GM21423 (cell line): ENCODE measurements at regions not wholly inside any gene's neighbourhood (a gene's known extent, or its start where the extent isn't known, plus 50 kb on each side); places are given as distances from the start of the nearest gene placed in this dataset.

Source experiments
- ATAC-seq: cut with Tn5 transposase; IDR thresholded peaks from one replicate; pipeline ENCODE4 v1.9.1; 2021; ENCODE audit warnings: mild to moderate bottlenecking, moderate library complexity; ENCODE audit not compliant: unreplicated experiment

- ATAC-seq = no peak
Observed at GRCh38 chr2:189267925-189268579, 88.5 kb upstream of the COL5A2 start.

GRCh38 chr2:189268763-189269162 lies 89.2 kb upstream of the COL5A2 start:
- no peak for ATAC-seq

GRCh38 chr2:189273734-189274133 lies 94.2 kb upstream of the COL5A2 start:
- no peak for ATAC-seq

GRCh38 chr2:189274361-189274760 lies 94.8 kb upstream of the COL5A2 start:
- ATAC-seq = no peak

GRCh38 chr2:189276277-189276676 lies 96.7 kb upstream of the COL5A2 start:
- no peak for ATAC-seq

- ATAC-seq = no peak
Observed at GRCh38 chr2:189281201-189281600, 101.6 kb upstream of the COL5A2 start.

GRCh38 chr2:189285349-189285748 lies 105.8 kb upstream of the COL5A2 start:
- no peak for ATAC-seq

- no peak for ATAC-seq
Observed at GRCh38 chr2:189285962-189286645, 106.5 kb upstream of the COL5A2 start.

- no peak for ATAC-seq
Observed at GRCh38 chr2:189287363-189287762, 107.8 kb upstream of the COL5A2 start.

- peak; percentile 89 for ATAC-seq
Observed at GRCh38 chr2:189287982-189288521, 108.5 kb upstream of the COL5A2 start.

- ATAC-seq = no peak
Observed at GRCh38 chr2:189291460-189291859, 111.9 kb upstream of the COL5A2 start.

- no peak for ATAC-seq
Observed at GRCh38 chr2:189293164-189293563, 113.6 kb upstream of the COL5A2 start.

- ATAC-seq = no peak
Observed at GRCh38 chr2:189297446-189297845, 117.9 kb upstream of the COL5A2 start.

- ATAC-seq = no peak
Observed at GRCh38 chr2:189298038-189298437, 118.5 kb upstream of the COL5A2 start.

GRCh38 chr2:189298481-189298880 lies 118.9 kb upstream of the COL5A2 start:
- no peak for ATAC-seq

GRCh38 chr2:189299974-189300373 lies 120.4 kb upstream of the COL5A2 start:
- no peak for ATAC-seq

- ATAC-seq = no peak
Observed at GRCh38 chr2:189300916-189301315, 121.4 kb upstream of the COL5A2 start.

- ATAC-seq = no peak
Observed at GRCh38 chr2:189302274-189302948, 122.8 kb upstream of the COL5A2 start.

GRCh38 chr2:189304360-189304759 lies 124.8 kb upstream of the COL5A2 start:
- no peak for ATAC-seq

- no peak for ATAC-seq
Observed at GRCh38 chr2:189305291-189305943, 125.9 kb upstream of the COL5A2 start.

GRCh38 chr2:189306525-189306924 lies 127.0 kb upstream of the COL5A2 start:
- no peak for ATAC-seq
